ENCODE measurements at regions not wholly inside any gene's neighbourhood (a gene's known extent, or its start where the extent isn't known, plus 50 kb on each side); places are given as distances from the start of the nearest gene placed in this dataset.
"Not testable (repeated sequence)": the region's sequence is repeated elsewhere in the genome, so short reads cannot be mapped to it uniquely, and the experiment has no call there.

- in situ Hi-C loops (cut with HindIII; ENCODE audit: low pct_unique_long_range_greater_than_20kb, low sequenced_read_pairs); DNase-seq (ENCODE audit: low read depth, low spot score): not testable (repeated sequence)
Measured at GRCh38 chr10:78096486-78096885, 62.8 kb downstream of the RPS24 start.

- DNase-seq (ENCODE audit: low read depth, low spot score); in situ Hi-C loops (cut with HindIII; ENCODE audit: low pct_unique_long_range_greater_than_20kb, low sequenced_read_pairs): not testable (repeated sequence)
Measured at GRCh38 chr10:78102593-78102992, 68.9 kb downstream of the RPS24 start.

DNA sequence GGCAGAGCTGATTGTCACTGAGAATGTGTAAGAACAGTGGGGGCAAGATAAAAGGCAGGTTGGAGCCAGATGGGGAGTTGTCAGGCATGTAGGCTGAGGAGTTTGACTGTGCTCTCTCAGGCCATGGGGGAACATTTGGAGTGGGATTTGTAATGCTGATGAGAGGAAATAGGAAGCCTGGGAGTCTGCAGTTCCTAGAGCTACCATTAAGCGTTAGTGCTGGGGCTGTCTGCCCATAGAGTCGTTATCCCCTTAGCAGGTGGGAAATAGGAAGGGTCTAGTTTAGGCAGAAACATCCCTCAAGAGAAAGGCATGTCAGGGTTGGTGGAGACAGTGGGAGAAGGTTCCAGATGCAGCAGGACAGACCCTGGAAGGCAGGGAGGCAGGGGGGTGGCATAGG is 75.5 kb downstream of the RPS24 start:
- in situ Hi-C loops (cut with HindIII; ENCODE audit: low pct_unique_long_range_greater_than_20kb, low sequenced_read_pairs), result no loop called here
- DNase-seq (ENCODE audit: low read depth, low spot score), result no peak

- in situ Hi-C loops (cut with HindIII; ENCODE audit: low pct_unique_long_range_greater_than_20kb, low sequenced_read_pairs), result no loop called here
- peak; percentile 8 for DNase-seq (ENCODE audit: low read depth, low spot score)
Measured at GRCh38 chr10:78115135-78115853, 81.6 kb downstream of the RPS24 start.

DNA sequence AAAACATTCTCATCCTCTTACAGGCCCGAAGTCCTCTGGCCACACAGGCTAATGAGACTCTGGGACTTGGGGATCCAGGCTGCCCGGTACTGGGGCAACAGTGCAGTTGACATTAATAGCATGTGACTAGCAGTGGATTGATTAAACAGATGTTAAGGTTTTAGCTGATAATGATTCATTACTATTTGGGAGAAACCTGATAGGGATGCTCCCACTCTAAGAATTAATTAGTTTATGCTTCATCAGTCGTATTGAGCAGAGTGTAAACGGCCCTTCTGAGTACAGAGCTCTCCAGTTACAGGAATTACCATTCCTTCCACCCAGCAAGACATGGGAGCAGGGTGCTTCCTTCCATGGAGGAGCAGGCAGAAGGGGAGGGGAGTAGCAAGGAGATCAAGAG is 82.7 kb downstream of the RPS24 start:
- no peak for DNase-seq (ENCODE audit: low read depth, low spot score)
- in situ Hi-C loops (cut with HindIII; ENCODE audit: low pct_unique_long_range_greater_than_20kb, low sequenced_read_pairs), result no loop called here

- DNase-seq (ENCODE audit: low read depth, low spot score), result no peak
- in situ Hi-C loops (cut with HindIII; ENCODE audit: low pct_unique_long_range_greater_than_20kb, low sequenced_read_pairs), result no loop called here
Measured at GRCh38 chr10:78118591-78118990, 84.9 kb downstream of the RPS24 start.

DNA sequence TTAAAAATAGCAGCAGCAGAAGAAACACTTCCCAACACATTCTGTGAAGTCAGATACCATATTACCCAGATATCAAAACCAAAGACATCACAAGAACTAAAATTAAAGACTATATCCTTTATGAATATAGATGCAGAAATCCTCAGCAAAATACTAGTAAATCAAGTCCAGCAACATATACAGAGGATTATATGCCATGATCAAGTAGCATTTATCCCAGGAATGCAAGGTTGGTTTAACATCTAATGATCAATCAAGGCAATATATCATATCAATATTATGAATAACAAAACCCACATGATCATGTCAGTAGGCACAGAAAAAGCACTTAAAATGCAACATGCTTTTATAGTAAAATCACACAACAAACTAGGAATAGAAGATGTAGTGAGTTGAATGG is 88.1 kb downstream of the RPS24 start:
- in situ Hi-C loops (cut with HindIII; ENCODE audit: low pct_unique_long_range_greater_than_20kb, low sequenced_read_pairs), result no loop called here
- DNase-seq (ENCODE audit: low read depth, low spot score), result no peak

DNA sequence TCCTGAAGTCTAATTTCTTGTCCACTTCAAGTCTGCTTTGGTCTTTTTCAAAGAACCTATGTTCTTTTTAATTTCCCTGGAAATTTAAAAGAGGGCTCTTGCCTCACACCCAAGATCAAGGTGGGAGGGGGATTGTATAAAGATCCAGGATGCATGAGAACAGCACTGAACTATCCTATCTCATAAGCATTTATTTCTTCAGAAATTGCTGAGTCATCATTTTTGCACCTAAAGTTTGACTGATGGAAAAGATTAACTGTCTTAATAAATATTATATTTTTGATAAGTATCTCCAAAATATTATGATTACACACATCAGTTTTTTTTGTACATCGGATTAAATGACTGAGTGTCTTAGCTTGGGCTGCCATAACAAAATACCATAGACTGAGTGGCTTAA is 90.5 kb downstream of the RPS24 start:
- no peak for DNase-seq (ENCODE audit: low read depth, low spot score)
- in situ Hi-C loops (cut with HindIII; ENCODE audit: low pct_unique_long_range_greater_than_20kb, low sequenced_read_pairs), result no loop called here

DNA sequence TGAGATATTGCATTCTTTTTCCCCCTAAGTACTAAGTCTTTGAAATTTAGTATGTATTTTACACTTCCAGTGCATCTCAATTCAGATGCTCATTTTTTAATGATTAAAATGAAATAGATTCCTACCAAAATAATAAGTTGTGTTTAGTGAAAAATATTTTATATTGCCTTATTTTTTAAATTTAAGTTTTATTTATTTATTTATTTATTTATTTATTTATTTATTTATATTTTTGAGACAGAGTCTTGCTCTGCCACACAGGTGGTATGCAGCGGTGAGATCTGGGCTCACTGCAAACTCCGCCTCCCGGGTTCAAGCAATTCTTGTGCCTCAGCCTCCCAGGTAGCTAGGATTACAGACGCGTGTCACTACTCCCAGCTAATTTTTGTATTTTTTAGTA is 95.5 kb downstream of the RPS24 start:
- DNase-seq (ENCODE audit: low read depth, low spot score), result no peak
- in situ Hi-C loops (cut with HindIII; ENCODE audit: low pct_unique_long_range_greater_than_20kb, low sequenced_read_pairs), result no loop called here

- no peak for DNase-seq (ENCODE audit: low read depth, low spot score)
- in situ Hi-C loops (cut with HindIII; ENCODE audit: low pct_unique_long_range_greater_than_20kb, low sequenced_read_pairs), result no loop called here
Measured at GRCh38 chr10:78130966-78131710, 97.5 kb downstream of the RPS24 start.

DNA sequence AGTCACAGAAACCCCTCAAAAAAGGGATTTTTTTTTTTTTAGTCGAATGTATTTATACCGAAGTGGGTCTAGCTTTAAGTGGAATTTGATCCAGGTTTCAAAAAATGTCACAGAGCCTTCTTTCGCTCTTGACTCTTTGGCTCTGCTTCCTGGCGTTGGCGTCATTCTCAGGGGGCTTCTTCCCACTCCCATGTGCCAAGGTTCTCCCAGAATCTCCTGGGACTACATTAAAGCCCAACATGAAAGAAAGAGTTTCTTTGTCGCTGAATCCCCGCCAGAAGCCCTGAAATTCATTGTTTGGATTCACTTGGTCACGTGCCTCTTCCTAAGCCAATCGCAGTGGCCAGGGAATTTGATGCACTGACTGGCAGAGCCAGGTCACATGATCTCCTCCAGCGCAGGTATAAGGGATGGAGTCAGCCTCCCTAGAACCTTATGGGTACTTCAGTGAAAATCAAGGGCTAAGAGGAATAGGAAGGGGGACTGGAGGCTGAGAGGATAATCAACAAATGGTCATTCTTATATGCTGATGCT is 101.2 kb downstream of the RPS24 start:
- in situ Hi-C loops (cut with HindIII; ENCODE audit: low pct_unique_long_range_greater_than_20kb, low sequenced_read_pairs), result no loop called here
- DNase-seq (ENCODE audit: low read depth, low spot score), result peak; percentile 41

DNA sequence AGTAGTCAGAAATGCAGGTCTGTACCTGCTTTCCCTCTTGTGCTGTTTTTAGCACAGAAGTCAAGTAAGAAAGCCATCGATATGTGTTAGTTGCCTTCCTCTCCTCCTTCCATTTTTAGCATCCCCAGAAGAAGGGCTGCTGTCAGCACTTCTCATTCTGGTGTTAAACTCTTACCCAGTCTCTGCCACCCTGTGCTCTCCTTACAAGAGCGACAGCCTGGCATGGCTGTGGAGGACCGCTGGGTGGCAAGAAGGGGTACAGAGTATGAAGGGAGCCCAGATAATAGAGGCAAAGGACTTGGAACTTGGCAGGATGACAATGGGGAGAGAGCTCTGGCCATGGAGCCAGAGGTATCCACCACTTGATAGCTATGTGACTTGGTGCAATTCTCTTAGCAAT is 103.5 kb downstream of the RPS24 start:
- no peak for DNase-seq (ENCODE audit: low read depth, low spot score)
- in situ Hi-C loops (cut with HindIII; ENCODE audit: low pct_unique_long_range_greater_than_20kb, low sequenced_read_pairs), result no loop called here

GRCh38 chr10:78139341-78139740 is 105.7 kb downstream of the RPS24 start:
- in situ Hi-C loops (cut with HindIII; ENCODE audit: low pct_unique_long_range_greater_than_20kb, low sequenced_read_pairs), result no loop called here
- DNase-seq (ENCODE audit: low read depth, low spot score), result no peak

DNA sequence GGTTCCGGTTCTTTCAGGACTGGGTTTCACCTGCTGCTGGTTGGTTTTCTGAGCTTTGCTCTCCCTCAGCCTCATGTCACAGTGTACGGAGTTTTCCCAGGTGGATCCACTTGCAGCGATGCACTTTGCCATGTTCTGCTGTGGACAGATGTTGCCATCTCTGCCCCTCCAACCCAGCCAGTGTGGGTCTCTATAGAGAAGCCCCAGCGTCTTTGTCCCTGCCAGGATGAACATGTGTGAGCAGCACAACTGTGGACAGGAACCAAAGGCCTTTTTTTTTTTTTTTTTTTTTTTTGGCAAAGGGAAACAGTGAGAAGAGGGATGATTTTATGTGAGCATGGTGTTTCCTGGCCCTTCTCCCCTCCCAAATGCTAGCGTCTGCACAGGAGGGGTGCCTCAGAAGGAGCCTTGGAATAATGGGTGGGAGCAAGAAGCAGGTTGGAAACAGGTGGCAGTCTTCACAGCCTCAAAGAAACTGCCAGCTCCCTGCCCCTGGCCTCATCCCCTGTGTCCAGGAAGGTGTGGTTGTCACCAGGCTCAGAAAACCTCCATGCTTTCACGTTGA is 106.5 kb downstream of the RPS24 start:
- no peak for DNase-seq (ENCODE audit: low read depth, low spot score)
- in situ Hi-C loops (cut with HindIII; ENCODE audit: low pct_unique_long_range_greater_than_20kb, low sequenced_read_pairs), result no loop called here

GRCh38 chr10:78143576-78143975 is 109.9 kb downstream of the RPS24 start:
- DNase-seq (ENCODE audit: low read depth, low spot score), result no peak
- in situ Hi-C loops (cut with HindIII; ENCODE audit: low pct_unique_long_range_greater_than_20kb, low sequenced_read_pairs), result no loop called here

DNA sequence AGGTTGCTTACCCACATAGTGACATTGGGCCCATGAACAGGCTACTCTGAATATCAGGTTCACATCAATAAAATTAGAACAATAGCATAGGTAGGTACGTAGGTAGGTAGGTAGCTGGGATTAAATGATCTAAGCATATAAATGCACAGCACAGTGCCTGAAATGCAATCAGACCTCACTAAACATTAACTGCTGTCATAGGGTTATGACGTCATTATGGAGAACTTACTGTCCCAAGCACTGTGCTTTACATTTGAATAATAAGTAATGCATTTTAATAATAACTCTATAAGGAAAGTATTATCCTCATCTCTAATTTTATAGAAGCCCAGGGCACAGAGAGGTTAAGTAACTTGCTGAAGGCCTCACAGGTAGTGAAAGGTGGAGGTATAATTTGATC is 112.5 kb downstream of the RPS24 start:
- DNase-seq (ENCODE audit: low read depth, low spot score), result no peak
- in situ Hi-C loops (cut with HindIII; ENCODE audit: low pct_unique_long_range_greater_than_20kb, low sequenced_read_pairs), result no loop called here

- in situ Hi-C loops (cut with HindIII; ENCODE audit: low pct_unique_long_range_greater_than_20kb, low sequenced_read_pairs), result no loop called here
Measured at GRCh38 chr10:78147202-78147601, 113.5 kb downstream of the RPS24 start.

GRCh38 chr10:78148216-78148960 is 114.7 kb downstream of the RPS24 start:
- in situ Hi-C loops (cut with HindIII; ENCODE audit: low pct_unique_long_range_greater_than_20kb, low sequenced_read_pairs), result no loop called here

More at GRCh38 chr10:78147202-78147601, 113.5 kb downstream of the RPS24 start:
- no peak for DNase-seq (ENCODE audit: low read depth, low spot score)

More at GRCh38 chr10:78148216-78148960, 114.7 kb downstream of the RPS24 start:
- no peak for DNase-seq (ENCODE audit: low read depth, low spot score)
